Upper lobe of left lung (tissue), 6 donors: ENCODE measurements at regions not wholly inside any gene's neighbourhood (a gene's known extent, or its start where the extent isn't known, plus 50 kb on each side); places are given as distances from the start of the nearest gene placed in this dataset.

Experiments
- ATAC-seq, 2 donors: fragments of 200-7000 bp; cut with Tn5 transposase; one replicate each; pipeline ENCODE4 v1.9.1; 2022; ENCODE audit warnings: mild to moderate bottlenecking in 2 of 2, moderate library complexity in 2 of 2; ENCODE audit not compliant: low FRiP score in 2 of 2
- DNase-seq, 2 donors: peaks; one replicate each; pipeline ENCODE4 v3.0.0-alpha.2; 2019 to 2020
- H3K27ac ChIP-seq, 4 donors: fragments of 200-600 bp; sonication (generic); one replicate each; pipeline ENCODE4 v1.5.1; 2016 to 2019
- H3K27me3 ChIP-seq, 4 donors: fragments of 200-600 bp; sonication (generic); one replicate each; pipeline ENCODE4 v1.5.1; 2017 to 2019
- H3K36me3 ChIP-seq, 4 donors: fragments of 200-600 bp; sonication (generic); one replicate each; pipeline ENCODE4 v1.5.1; 2016 to 2019
- H3K4me1 ChIP-seq, 4 donors: fragments of 200-600 bp; sonication (generic); one replicate each; pipeline ENCODE4 v1.5.1; 2018 to 2019
- H3K4me3 ChIP-seq, 4 donors: fragments of 200-600 bp; sonication (generic); one replicate each; pipeline ENCODE4 v1.5.1; 2017 to 2019; ENCODE audit warnings: mild to moderate bottlenecking in 2 of 4, moderate library complexity in 1 of 4
- H3K9me3 ChIP-seq, 4 donors: fragments of 200-600 bp; sonication (generic); one replicate each; pipeline ENCODE4 v1.5.1; 2018 to 2019
- EP300 ChIP-seq, 4 donors: sonication (generic); formaldehyde crosslinking; IDR thresholded peaks; one replicate each; pipeline ENCODE4 v1.5.1; 2017; ENCODE audit warnings: antibody characterized with exemption in 4 of 4, control low read depth in 2 of 4
- POLR2A ChIP-seq, 4 donors: fragments of 450-650 bp; IDR thresholded peaks; one replicate each; pipeline ENCODE4 v1.5.1; 2016 to 2017; ENCODE audit warnings: antibody characterized with exemption in 4 of 4, mild to moderate bottlenecking in 2 of 4
- POLR2AphosphoS5 ChIP-seq, 2 donors: sonication (generic); formaldehyde crosslinking; IDR thresholded peaks; one replicate each; pipeline ENCODE4 v1.5.1; 2017; ENCODE audit warnings: antibody characterized with exemption in 2 of 2
- WGBS, 2 donors: methylation state at CpG; one replicate each; pipeline ENCODE4 v1.1.5; 2017 to 2018; 5-methylcytosine and 5-hydroxymethylcytosine counted together
- small RNA-seq, 4 donors: library from RNA; depleted of rRNA; stranded (forward); fragments of <200 nt; gene quantifications; one replicate each; pipeline ENCODE3, GENCODE V24; 2016
- TF ChIP-seq, protein P1 (sequence below), 6 experiments: fragments of 450-650 bp in 4 of 6; fragments of 200-600 bp in 2 of 6; sonication (generic) in 2 of 6; IDR thresholded peaks; one replicate each; pipeline ENCODE4 v1.5.1; 2016 to 2019; ENCODE audit warnings: antibody characterized with exemption in 6 of 6
- donor health status: DM: no; HTN: no; CAD: no; lungs with moderate emphysema.
- donor health status: DM: no; HTN: yes; CAD: no; lungs with severe emphysema.

GRCh38 chr18:22872900-22873537, 60.1 kb upstream of the RBBP8 start:
- TF ChIP-seq POLR2A (IDR thresholded peaks at IDR 0.05) (no peak), POLR2AphosphoS5 (IDR thresholded peaks at IDR 0.05) (no peak), EP300 (IDR thresholded peaks at IDR 0.05) (no peak)
- TF ChIP-seq, protein P1, sequence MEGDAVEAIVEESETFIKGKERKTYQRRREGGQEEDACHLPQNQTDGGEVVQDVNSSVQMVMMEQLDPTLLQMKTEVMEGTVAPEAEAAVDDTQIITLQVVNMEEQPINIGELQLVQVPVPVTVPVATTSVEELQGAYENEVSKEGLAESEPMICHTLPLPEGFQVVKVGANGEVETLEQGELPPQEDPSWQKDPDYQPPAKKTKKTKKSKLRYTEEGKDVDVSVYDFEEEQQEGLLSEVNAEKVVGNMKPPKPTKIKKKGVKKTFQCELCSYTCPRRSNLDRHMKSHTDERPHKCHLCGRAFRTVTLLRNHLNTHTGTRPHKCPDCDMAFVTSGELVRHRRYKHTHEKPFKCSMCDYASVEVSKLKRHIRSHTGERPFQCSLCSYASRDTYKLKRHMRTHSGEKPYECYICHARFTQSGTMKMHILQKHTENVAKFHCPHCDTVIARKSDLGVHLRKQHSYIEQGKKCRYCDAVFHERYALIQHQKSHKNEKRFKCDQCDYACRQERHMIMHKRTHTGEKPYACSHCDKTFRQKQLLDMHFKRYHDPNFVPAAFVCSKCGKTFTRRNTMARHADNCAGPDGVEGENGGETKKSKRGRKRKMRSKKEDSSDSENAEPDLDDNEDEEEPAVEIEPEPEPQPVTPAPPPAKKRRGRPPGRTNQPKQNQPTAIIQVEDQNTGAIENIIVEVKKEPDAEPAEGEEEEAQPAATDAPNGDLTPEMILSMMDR (IDR thresholded peaks at IDR 0.05) = no peak
- DNase-seq = no peak
- ATAC-seq = no peak
- no peaks in the 10 kb centered on the region for H3K36me3 ChIP-seq
- peaks cover 0 to 17% (median 7%) of the 10 kb centered on the region in 4 donors for H3K4me1 ChIP-seq
- peak overlapping the region in 1 of 4 donors; percentile 1 for H3K4me3 ChIP-seq
- peak overlapping the region in 2 of 4 donors; percentile 9 to 54 for H3K27ac ChIP-seq
- H3K27me3 ChIP-seq = no peaks in the 10 kb centered on the region
- no peaks in the 10 kb centered on the region for H3K9me3 ChIP-seq
- 33 to 46% methylated on average over 8 of the region's 8 CpGs for WGBS, 2 donors

DNA sequence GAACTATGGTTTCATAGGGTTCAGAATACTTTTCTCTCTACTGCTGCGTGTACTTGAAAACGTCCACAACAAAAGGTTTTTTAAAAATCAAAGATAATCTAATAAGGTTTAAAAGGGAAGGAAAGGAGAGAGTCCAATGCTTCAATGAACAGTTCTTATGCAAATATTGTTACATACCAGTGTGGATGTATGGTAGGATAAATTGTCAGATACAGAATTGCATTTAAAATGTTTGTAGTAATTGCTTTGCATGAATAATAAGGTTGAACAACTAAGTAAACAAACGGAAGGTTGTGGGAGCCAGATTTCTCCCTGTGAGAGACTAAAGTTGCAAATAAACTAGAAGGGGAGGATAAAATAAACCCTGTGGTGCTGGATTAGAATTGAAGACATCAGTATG, 53.8 kb upstream of the RBBP8 start:
- Histone ChIP-seq H3K27me3 (no peaks in the 10 kb centered on the region), H3K27ac (no peak overlapping the region), H3K4me1 (peaks cover 0 to 5% (median 0%) of the 10 kb centered on the region in 4 donors), H3K9me3 (no peaks in the 10 kb centered on the region), H3K4me3 (no peak overlapping the region), H3K36me3 (no peaks in the 10 kb centered on the region)
- WGBS, 2 donors = 82 to 86% methylated on average over 3 of the region's 3 CpGs
- TF ChIP-seq, protein P1 (IDR thresholded peaks at IDR 0.05) = no peak
- TF ChIP-seq POLR2AphosphoS5 (IDR thresholded peaks at IDR 0.05) (no peak), EP300 (IDR thresholded peaks at IDR 0.05) (no peak), POLR2A (IDR thresholded peaks at IDR 0.05) (no peak)
- DNase-seq (no peak), ATAC-seq (no peak)

GRCh38 chr18:22882084-22882483, 51.0 kb upstream of the RBBP8 start:
- no peak for DNase-seq
- no peak for TF ChIP-seq EP300 (IDR thresholded peaks at IDR 0.05)
- TF ChIP-seq POLR2A (IDR thresholded peaks at IDR 0.05) = no peak
- TF ChIP-seq POLR2AphosphoS5 (IDR thresholded peaks at IDR 0.05) = no peak
- TF ChIP-seq, protein P1 (IDR thresholded peaks at IDR 0.05) = no peak
- no peak overlapping the region for H3K27ac ChIP-seq
- H3K9me3 ChIP-seq = no peaks in the 10 kb centered on the region
- no peak for ATAC-seq
- no peaks in the 10 kb centered on the region for H3K27me3 ChIP-seq
- H3K36me3 ChIP-seq = no peaks in the 10 kb centered on the region
- no peak overlapping the region for H3K4me3 ChIP-seq
- H3K4me1 ChIP-seq = no peaks in the 10 kb centered on the region

GRCh38 chr18:22883179-22883578, 49.9 kb upstream of the RBBP8 start:
- H3K27ac ChIP-seq = no peak overlapping the region
- TF ChIP-seq, protein P1 (IDR thresholded peaks at IDR 0.05) = no peak
- no peak for TF ChIP-seq EP300 (IDR thresholded peaks at IDR 0.05)
- no peak for TF ChIP-seq POLR2AphosphoS5 (IDR thresholded peaks at IDR 0.05)
- TF ChIP-seq POLR2A (IDR thresholded peaks at IDR 0.05) = no peak
- WGBS, 2 donors = 93% methylated on average over 2 of the region's 2 CpGs
- ATAC-seq (no peak), DNase-seq (no peak)
- H3K36me3 ChIP-seq = no peaks in the 10 kb centered on the region
- H3K4me1 ChIP-seq = no peaks in the 10 kb centered on the region
- no peak overlapping the region for H3K4me3 ChIP-seq
- H3K27me3 ChIP-seq = no peaks in the 10 kb centered on the region
- no peaks in the 10 kb centered on the region for H3K9me3 ChIP-seq

Small RNA genes in the stretch of these regions (small RNA-seq; reads per million reads assigned to genes)
- gene RNU6-1032P = 0 reads per million in 4 donors
